Endothelial cell of umbilical vein (primary cell): ENCODE measurements at regions not wholly inside any gene's neighbourhood (a gene's known extent, or its start where the extent isn't known, plus 50 kb on each side); places are given as distances from the start of the nearest gene placed in this dataset.

Source experiments
- CTCF ChIP-seq, 2 donors: IDR thresholded peaks; 1 replicate in 1 of 2; 2 replicates in 1 of 2; pipeline ENCODE4 v1.5.1; 2011; ENCODE audit warnings: low read length in 2 of 2, mild to moderate bottlenecking in 2 of 2, moderate library complexity in 2 of 2, control low read depth in 1 of 2, inconsistent platforms in 1 of 2, low read depth in 1 of 2; ENCODE audit not compliant: insufficient read depth in 1 of 2; ENCODE audit errors: extremely low read depth in 1 of 2
- EZH2 ChIP-seq: IDR thresholded peaks from 2 replicates; pipeline ENCODE4 v1.6.1; 2012; ENCODE audit warnings: borderline replicate concordance, low read depth, mild to moderate bottlenecking, moderate library complexity, low read length, inconsistent platforms; ENCODE audit not compliant: severe bottlenecking
- FOS ChIP-seq: IDR thresholded peaks from 2 replicates; pipeline ENCODE4 v1.6.1; 2011; ENCODE audit warnings: mild to moderate bottlenecking, low read length, moderate library complexity, borderline replicate concordance; ENCODE audit not compliant: insufficient read depth
- GATA2 ChIP-seq: IDR thresholded peaks from 2 replicates; pipeline ENCODE4 v1.7.0; 2011; ENCODE audit warnings: low read depth, mild to moderate bottlenecking, moderate library complexity, mixed read lengths, low read length; ENCODE audit not compliant: insufficient read length, insufficient read depth
- POLR2A ChIP-seq: IDR thresholded peaks from 2 replicates; pipeline ENCODE4 v1.6.1; 2012; ENCODE audit warnings: low read depth, mild to moderate bottlenecking, control low read depth, low read length
- POLR2AphosphoS5 ChIP-seq: IDR thresholded peaks from 2 replicates; pipeline ENCODE4 v1.6.1; 2012; ENCODE audit warnings: low read depth, mild to moderate bottlenecking, control low read depth, low read length, moderate library complexity; ENCODE audit not compliant: insufficient read depth

DNA sequence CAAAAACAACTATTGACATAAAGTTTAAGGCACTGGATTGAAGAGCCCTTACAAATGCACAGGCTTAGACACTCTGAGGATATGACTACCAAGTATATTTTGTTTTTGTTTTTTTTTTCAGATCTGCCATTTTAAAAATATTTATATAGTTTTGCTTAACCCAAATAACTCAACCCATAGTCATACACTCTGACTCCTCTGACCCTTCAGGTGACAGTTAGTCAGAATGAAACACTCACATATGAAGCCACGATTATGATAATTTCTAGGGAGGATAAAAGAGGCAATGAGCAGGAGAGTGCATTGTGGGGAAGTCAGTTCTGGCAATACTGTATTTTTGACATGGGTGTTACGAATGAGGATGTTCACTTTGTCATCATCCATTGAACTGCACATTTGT, 774.7 kb downstream of the MECOM start:
- TF ChIP-seq GATA2 (no peak), CTCF (IDR thresholded peaks at IDR 0.05; ENCODE audit: extremely low read depth in 1 of 2, insufficient read depth in 1 of 2, low read depth in 1 of 2, low read length in 2 of 2) (no peak), POLR2A (no peak), FOS (no peak), EZH2 (no peak), POLR2AphosphoS5 (no peak)
